Mesenchymal stem cell (in vitro differentiated cells and primary cell): ENCODE measurements at regions not wholly inside any gene's neighbourhood (a gene's known extent, or its start where the extent isn't known, plus 50 kb on each side); places are given as distances from the start of the nearest gene placed in this dataset.

Source experiments
- DNase-seq: peaks from one replicate; pipeline ENCODE4 v3.0.0-alpha.2; 2013
- H2AFZ ChIP-seq: one replicate; pipeline ENCODE4 v1.6.1; 2013; ENCODE audit warnings: low read depth, mild to moderate bottlenecking, control low read depth, inconsistent platforms, low read length, moderate library complexity
- H2AK5ac ChIP-seq: 2 replicates; pipeline ENCODE4 v1.6.1; 2013; ENCODE audit warnings: low read length, moderate library complexity, mild to moderate bottlenecking, inconsistent platforms; ENCODE audit not compliant: severe bottlenecking
- H2BK120ac ChIP-seq: one replicate; pipeline ENCODE4 v1.6.1; 2013; ENCODE audit warnings: low read depth, mild to moderate bottlenecking, inconsistent platforms, low read length, moderate library complexity
- H2BK12ac ChIP-seq, 2 experiments: one replicate each; pipeline ENCODE4 v1.6.1; 2013; ENCODE audit warnings: inconsistent platforms in 2 of 2, low read length in 2 of 2, mild to moderate bottlenecking in 2 of 2, moderate library complexity in 2 of 2, control low read depth in 1 of 2
- H2BK15ac ChIP-seq: one replicate; pipeline ENCODE4 v1.6.1; 2013; ENCODE audit warnings: mild to moderate bottlenecking, low read depth, inconsistent platforms; ENCODE audit not compliant: poor library complexity, severe bottlenecking
- H2BK5ac ChIP-seq: 2 replicates; pipeline ENCODE4 v1.6.1; 2013; ENCODE audit warnings: low read depth, mild to moderate bottlenecking, low read length, control low read depth, inconsistent platforms; ENCODE audit not compliant: poor library complexity, severe bottlenecking
- H3K14ac ChIP-seq, 2 experiments: one replicate each; pipeline ENCODE4 v1.6.1; 2013; ENCODE audit warnings: inconsistent platforms in 2 of 2, low read length in 2 of 2, control low read depth in 1 of 2, mild to moderate bottlenecking in 1 of 2, moderate library complexity in 1 of 2
- H3K18ac ChIP-seq, 2 experiments: one replicate each; pipeline ENCODE4 v1.6.1; 2013; ENCODE audit warnings: inconsistent platforms in 2 of 2, low read length in 2 of 2, control low read depth in 1 of 2, low read depth in 1 of 2, mild to moderate bottlenecking in 1 of 2
- H3K23ac ChIP-seq, 2 experiments: one replicate each; pipeline ENCODE4 v1.6.1; 2013; ENCODE audit warnings: inconsistent platforms in 2 of 2, low read length in 2 of 2, mild to moderate bottlenecking in 2 of 2, moderate library complexity in 2 of 2, control low read depth in 1 of 2
- H3K27ac ChIP-seq: 2 replicates; pipeline ENCODE4 v1.5.1; 2013; ENCODE audit warnings: mild to moderate bottlenecking, moderate library complexity, low read length, control low read depth, inconsistent platforms; ENCODE audit not compliant: poor library complexity, severe bottlenecking
- H3K27me3 ChIP-seq, 2 experiments: 2 replicates each; pipeline versions ENCODE4 v1.6.1 to v1.7.0; 2013; ENCODE audit warnings: low read length in 2 of 2, mild to moderate bottlenecking in 2 of 2, moderate library complexity in 2 of 2, control low read depth in 1 of 2, inconsistent platforms in 1 of 2; ENCODE audit not compliant: control insufficient read depth in 1 of 2, insufficient read depth in 1 of 2
- H3K36me3 ChIP-seq, 2 experiments: 2 replicates each; pipeline versions ENCODE4 v1.6.1 to v1.7.0; 2013; ENCODE audit warnings: low read length in 2 of 2, control low read depth in 1 of 2, inconsistent platforms in 1 of 2, low read depth in 1 of 2, mild to moderate bottlenecking in 1 of 2; ENCODE audit not compliant: insufficient read depth in 2 of 2, control insufficient read depth in 1 of 2
- H3K4ac ChIP-seq, 2 experiments: one replicate each; pipeline ENCODE4 v1.6.1; 2013; ENCODE audit warnings: inconsistent platforms in 2 of 2, low read length in 2 of 2, mild to moderate bottlenecking in 2 of 2, moderate library complexity in 2 of 2, control low read depth in 1 of 2, low read depth in 1 of 2
- H3K4me1 ChIP-seq: 2 replicates; pipeline ENCODE4 v1.6.1; 2013; ENCODE audit warnings: low read depth, low read length, control low read depth; ENCODE audit not compliant: control insufficient read depth, insufficient read depth
- H3K4me2 ChIP-seq: 2 replicates; pipeline ENCODE4 v1.6.1; 2013; ENCODE audit warnings: low read length, mild to moderate bottlenecking, inconsistent platforms; ENCODE audit not compliant: poor library complexity, severe bottlenecking
- H3K4me3 ChIP-seq, 2 experiments: 2 replicates each; pipeline versions ENCODE4 v1.5.1 to v1.7.0; 2013; ENCODE audit warnings: low read length in 2 of 2, mild to moderate bottlenecking in 2 of 2, control low read depth in 1 of 2, low read depth in 1 of 2; ENCODE audit not compliant: insufficient read depth in 1 of 2
- H3K79me1 ChIP-seq: replicated peaks from 2 replicates; pipeline ENCODE4 v1.6.1; 2013; ENCODE audit warnings: mild to moderate bottlenecking, control low read depth, low read length, inconsistent platforms; ENCODE audit not compliant: poor library complexity, severe bottlenecking
- H3K9ac ChIP-seq: 2 replicates; pipeline ENCODE4 v1.7.0; 2013; ENCODE audit warnings: mild to moderate bottlenecking, low read length, moderate library complexity
- H3K9me3 ChIP-seq: 2 replicates; pipeline ENCODE4 v1.7.0; 2013; ENCODE audit warnings: mild to moderate bottlenecking, low read length; ENCODE audit not compliant: control insufficient read depth
- H4K8ac ChIP-seq: one replicate; pipeline ENCODE4 v1.6.1; 2013; ENCODE audit warnings: inconsistent platforms, mild to moderate bottlenecking, low read length, moderate library complexity
- H4K91ac ChIP-seq: one replicate; pipeline ENCODE4 v1.6.1; 2013; ENCODE audit warnings: mild to moderate bottlenecking, low read length, inconsistent platforms
- WGBS: methylation state at CpG from one replicate; pipeline ENCODE4 v1.1.7; 2013; ENCODE audit warnings: mixed read lengths; 5-methylcytosine and 5-hydroxymethylcytosine counted together

- Histone ChIP-seq H3K9ac (no peak overlapping the region), H2BK12ac (no peak overlapping the region), H3K27me3 (no peaks in the 10 kb centered on the region), H2AK5ac (no peak overlapping the region), H3K36me3 (no peaks in the 10 kb centered on the region), H3K4me2 (no peak overlapping the region), H4K91ac (no peak overlapping the region), H3K4ac (no peak overlapping the region), H4K8ac (no peak overlapping the region), H3K27ac (no peak overlapping the region), H3K79me1 (no peaks in the 10 kb centered on the region), H3K14ac (no peak overlapping the region), H3K4me3 (no peak overlapping the region), H3K4me1 (no peaks in the 10 kb centered on the region), H2BK15ac (no peak overlapping the region), H2AFZ (no peak overlapping the region), H3K23ac (no peak overlapping the region), H2BK120ac (no peak overlapping the region), H2BK5ac (no peak overlapping the region), H3K18ac (no peak overlapping the region), H3K9me3 (no peaks in the 10 kb centered on the region)
- WGBS: 38% methylated on average over 1 of the region's 1 CpG
- DNase-seq: no peak
Observed at GRCh38 chr12:128180166-128180565, 86.8 kb upstream of the TMEM132C start.

GRCh38 chr12:128190052-128190451, 76.9 kb upstream of the TMEM132C start:
- H2BK12ac ChIP-seq: no peak overlapping the region
- H3K36me3 ChIP-seq: no peaks in the 10 kb centered on the region
- H3K27me3 ChIP-seq: peaks cover 0 to 7% of the 10 kb centered on the region in 2 experiments
- H3K9ac ChIP-seq: no peak overlapping the region
- H2BK15ac ChIP-seq: no peak overlapping the region
- no peak overlapping the region for H3K23ac ChIP-seq
- H2AK5ac ChIP-seq: no peak overlapping the region
- no peak overlapping the region for H3K4me3 ChIP-seq
- H3K27ac ChIP-seq: no peak overlapping the region
- no peak overlapping the region for H3K14ac ChIP-seq
- no peak overlapping the region for H2BK5ac ChIP-seq
- no peak for DNase-seq
- H2BK120ac ChIP-seq: no peak overlapping the region
- no peak overlapping the region for H4K91ac ChIP-seq
- no peaks in the 10 kb centered on the region for H3K79me1 ChIP-seq
- WGBS: 81% methylated on average over 10 of the region's 10 CpGs
- H3K4ac ChIP-seq: no peak overlapping the region
- H3K9me3 ChIP-seq: peaks cover 4% of the 10 kb centered on the region
- no peak overlapping the region for H4K8ac ChIP-seq
- H3K18ac ChIP-seq: peak overlapping the region in 1 of 2 experiments; percentile 3
- no peaks in the 10 kb centered on the region for H3K4me1 ChIP-seq
- peak overlapping the region; percentile 39 for H2AFZ ChIP-seq
- no peak overlapping the region for H3K4me2 ChIP-seq

GRCh38 chr12:128190614-128191013, 76.4 kb upstream of the TMEM132C start:
- Histone ChIP-seq H2BK5ac (no peak overlapping the region), H3K27ac (no peak overlapping the region), H3K4me3 (peak overlapping the region in 1 of 2 experiments; percentile 42), H2AK5ac (no peak overlapping the region), H3K79me1 (no peaks in the 10 kb centered on the region), H2BK120ac (no peak overlapping the region), H2AFZ (no peak overlapping the region), H2BK12ac (no peak overlapping the region), H3K18ac (no peak overlapping the region), H4K8ac (no peak overlapping the region), H3K9me3 (peaks cover 4% of the 10 kb centered on the region), H3K4me2 (no peak overlapping the region), H3K9ac (no peak overlapping the region), H4K91ac (no peak overlapping the region), H3K4ac (no peak overlapping the region), H3K14ac (no peak overlapping the region), H2BK15ac (no peak overlapping the region), H3K23ac (no peak overlapping the region), H3K36me3 (no peaks in the 10 kb centered on the region), H3K27me3 (peaks cover 0 to 7% of the 10 kb centered on the region in 2 experiments), H3K4me1 (no peaks in the 10 kb centered on the region)
- 21% methylated on average over 16 of the region's 16 CpGs for WGBS
- no peak for DNase-seq

GRCh38 chr12:128191380-128191779, 75.6 kb upstream of the TMEM132C start:
- no peak overlapping the region for H2BK12ac ChIP-seq
- H2BK120ac ChIP-seq: no peak overlapping the region
- H3K27ac ChIP-seq: no peak overlapping the region
- H4K8ac ChIP-seq: no peak overlapping the region
- H3K9ac ChIP-seq: no peak overlapping the region
- H3K23ac ChIP-seq: no peak overlapping the region
- H3K9me3 ChIP-seq: peaks cover 4% of the 10 kb centered on the region
- H3K4me2 ChIP-seq: no peak overlapping the region
- DNase-seq: no peak
- H3K18ac ChIP-seq: no peak overlapping the region
- H2AK5ac ChIP-seq: no peak overlapping the region
- H2BK5ac ChIP-seq: no peak overlapping the region
- H3K4ac ChIP-seq: no peak overlapping the region
- H3K36me3 ChIP-seq: no peaks in the 10 kb centered on the region
- H3K4me3 ChIP-seq: no peak overlapping the region
- no peak overlapping the region for H2BK15ac ChIP-seq
- no peak overlapping the region for H4K91ac ChIP-seq
- peaks cover 0 to 7% of the 10 kb centered on the region in 2 experiments for H3K27me3 ChIP-seq
- H3K14ac ChIP-seq: no peak overlapping the region
- H2AFZ ChIP-seq: no peak overlapping the region
- H3K79me1 ChIP-seq: no peaks in the 10 kb centered on the region
- 85% methylated on average over 14 of the region's 14 CpGs for WGBS
- no peaks in the 10 kb centered on the region for H3K4me1 ChIP-seq
